ENCODE measurements at regions not wholly inside any gene's neighbourhood (a gene's known extent, or its start where the extent isn't known, plus 50 kb on each side); places are given as distances from the start of the nearest gene placed in this dataset.

- FAIRE-seq = no peak
- DNase-seq (ENCODE audit: low read depth) = no peak
These were observed 1477.9 kb downstream of the TBC1D22A start for GRCh38 chr22:48240148-48240934.

GRCh38 chr22:48239461-48240147, 1477.2 kb downstream of the TBC1D22A start:
- H3K27me3 ChIP-seq (ENCODE audit: control insufficient read depth, insufficient read depth, low read length) = no peaks in the 10 kb centered on the region
- no peak overlapping the region for H3K4me3 ChIP-seq (ENCODE audit: low read depth, low read length)
- FAIRE-seq (no peak), DNase-seq (ENCODE audit: low read depth) (no peak)
- no peaks in the 10 kb centered on the region for H3K36me3 ChIP-seq (ENCODE audit: control insufficient read depth, insufficient read depth, low read length)
- TF ChIP-seq, protein P1, sequence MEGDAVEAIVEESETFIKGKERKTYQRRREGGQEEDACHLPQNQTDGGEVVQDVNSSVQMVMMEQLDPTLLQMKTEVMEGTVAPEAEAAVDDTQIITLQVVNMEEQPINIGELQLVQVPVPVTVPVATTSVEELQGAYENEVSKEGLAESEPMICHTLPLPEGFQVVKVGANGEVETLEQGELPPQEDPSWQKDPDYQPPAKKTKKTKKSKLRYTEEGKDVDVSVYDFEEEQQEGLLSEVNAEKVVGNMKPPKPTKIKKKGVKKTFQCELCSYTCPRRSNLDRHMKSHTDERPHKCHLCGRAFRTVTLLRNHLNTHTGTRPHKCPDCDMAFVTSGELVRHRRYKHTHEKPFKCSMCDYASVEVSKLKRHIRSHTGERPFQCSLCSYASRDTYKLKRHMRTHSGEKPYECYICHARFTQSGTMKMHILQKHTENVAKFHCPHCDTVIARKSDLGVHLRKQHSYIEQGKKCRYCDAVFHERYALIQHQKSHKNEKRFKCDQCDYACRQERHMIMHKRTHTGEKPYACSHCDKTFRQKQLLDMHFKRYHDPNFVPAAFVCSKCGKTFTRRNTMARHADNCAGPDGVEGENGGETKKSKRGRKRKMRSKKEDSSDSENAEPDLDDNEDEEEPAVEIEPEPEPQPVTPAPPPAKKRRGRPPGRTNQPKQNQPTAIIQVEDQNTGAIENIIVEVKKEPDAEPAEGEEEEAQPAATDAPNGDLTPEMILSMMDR (IDR thresholded peaks at IDR 0.05; ENCODE audit: insufficient read depth, low read length, severe bottlenecking) = no peak

More at GRCh38 chr22:48240148-48240934, 1477.9 kb downstream of the TBC1D22A start:
- Histone ChIP-seq H3K4me3 (ENCODE audit: low read depth, low read length) (no peak overlapping the region), H3K27me3 (ENCODE audit: control insufficient read depth, insufficient read depth, low read length) (no peaks in the 10 kb centered on the region), H3K36me3 (ENCODE audit: control insufficient read depth, insufficient read depth, low read length) (no peaks in the 10 kb centered on the region)
- TF ChIP-seq, protein P1 (IDR thresholded peaks at IDR 0.05; ENCODE audit: insufficient read depth, low read length, severe bottlenecking) = no peak

- no peaks in the 10 kb centered on the region for H3K27me3 ChIP-seq (ENCODE audit: control insufficient read depth, insufficient read depth, low read length)
- H3K36me3 ChIP-seq (ENCODE audit: control insufficient read depth, insufficient read depth, low read length) = no peaks in the 10 kb centered on the region
- no peak overlapping the region for H3K4me3 ChIP-seq (ENCODE audit: low read depth, low read length)
- DNase-seq (ENCODE audit: low read depth) (no peak), FAIRE-seq (no peak)
- TF ChIP-seq, protein P1 (IDR thresholded peaks at IDR 0.05; ENCODE audit: insufficient read depth, low read length, severe bottlenecking) = no peak
These were observed 1476.5 kb downstream of the TBC1D22A start for GRCh38 chr22:48238966-48239365.

GRCh38 chr22:48238284-48238915, 1476.0 kb downstream of the TBC1D22A start:
- Histone ChIP-seq H3K4me3 (ENCODE audit: low read depth, low read length) (no peak overlapping the region), H3K36me3 (ENCODE audit: control insufficient read depth, insufficient read depth, low read length) (no peaks in the 10 kb centered on the region), H3K27me3 (ENCODE audit: control insufficient read depth, insufficient read depth, low read length) (no peaks in the 10 kb centered on the region)
- FAIRE-seq (no peak), DNase-seq (ENCODE audit: low read depth) (no peak)
- TF ChIP-seq, protein P1 (IDR thresholded peaks at IDR 0.05; ENCODE audit: insufficient read depth, low read length, severe bottlenecking) = no peak

GRCh38 chr22:48237466-48238283, 1475.2 kb downstream of the TBC1D22A start:
- TF ChIP-seq, protein P1 (IDR thresholded peaks at IDR 0.05; ENCODE audit: insufficient read depth, low read length, severe bottlenecking) = no peak
- Histone ChIP-seq H3K4me3 (ENCODE audit: low read depth, low read length) (no peak overlapping the region), H3K27me3 (ENCODE audit: control insufficient read depth, insufficient read depth, low read length) (no peaks in the 10 kb centered on the region), H3K36me3 (ENCODE audit: control insufficient read depth, insufficient read depth, low read length) (no peaks in the 10 kb centered on the region)
- FAIRE-seq = no peak
- DNase-seq (ENCODE audit: low read depth) = no peak

All from bronchial epithelial cell (primary cell).